C1 segment of cervical spinal cord (tissue), 14 donors: ENCODE measurements at regions not wholly inside any gene's neighbourhood (a gene's known extent, or its start where the extent isn't known, plus 50 kb on each side); places are given as distances from the start of the nearest gene placed in this dataset.
"Not testable (repeated sequence)": the region's sequence is repeated elsewhere in the genome, so short reads cannot be mapped to it uniquely, and the experiment has no call there.

Experiments
- DNase-seq, 14 donors: peaks; one replicate each; lab custom pipeline; 2025; lab: John Stamatoyannopoulos, UW

DNA sequence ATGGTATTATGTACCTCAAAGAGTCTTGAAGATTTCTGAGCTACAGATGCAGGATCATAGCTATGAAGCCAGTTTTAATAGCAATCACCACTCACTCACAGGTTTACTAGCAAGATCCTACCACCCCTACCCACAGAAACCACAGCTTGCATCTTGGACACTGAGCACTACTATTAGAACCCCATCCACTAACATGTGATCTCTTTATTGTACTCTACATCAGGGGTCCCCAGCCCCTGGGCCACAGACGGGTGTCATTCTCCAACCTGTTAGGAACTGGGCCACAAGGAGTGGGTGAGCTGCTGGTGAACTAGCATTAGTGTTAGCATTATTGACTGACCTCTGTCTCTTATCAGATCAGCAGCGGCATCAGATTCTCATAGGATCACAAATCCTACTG, 844.8 kb upstream of the CHORDC1 start:
- no peak for DNase-seq

DNA sequence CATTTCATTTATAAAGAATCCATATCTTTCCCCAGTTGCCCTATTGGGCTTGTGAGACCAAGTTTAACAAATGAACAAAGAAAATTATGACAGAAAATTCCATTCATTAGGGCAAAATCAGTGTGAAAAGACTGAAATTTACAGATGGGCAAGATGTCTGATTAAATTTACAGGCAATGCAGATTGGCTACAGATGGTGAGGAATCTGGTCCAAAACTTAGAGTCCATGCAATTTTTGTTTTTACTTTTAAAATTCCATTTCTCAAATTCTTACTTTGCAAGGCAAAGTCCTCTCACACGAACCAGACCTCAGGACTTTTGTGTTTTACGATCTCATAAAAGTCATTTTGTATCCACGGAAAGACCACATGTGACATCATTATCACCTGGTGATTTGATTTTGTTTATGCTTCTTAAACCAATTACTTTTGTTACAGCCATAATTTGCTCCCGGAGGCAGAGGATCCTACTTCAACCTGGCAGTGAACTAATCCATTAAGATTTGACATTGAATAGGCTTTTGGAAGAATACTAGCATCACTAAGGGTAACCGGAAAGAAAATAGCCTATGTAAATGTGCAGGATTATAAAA, 843.7 kb upstream of the CHORDC1 start:
- DNase-seq: no peak

DNA sequence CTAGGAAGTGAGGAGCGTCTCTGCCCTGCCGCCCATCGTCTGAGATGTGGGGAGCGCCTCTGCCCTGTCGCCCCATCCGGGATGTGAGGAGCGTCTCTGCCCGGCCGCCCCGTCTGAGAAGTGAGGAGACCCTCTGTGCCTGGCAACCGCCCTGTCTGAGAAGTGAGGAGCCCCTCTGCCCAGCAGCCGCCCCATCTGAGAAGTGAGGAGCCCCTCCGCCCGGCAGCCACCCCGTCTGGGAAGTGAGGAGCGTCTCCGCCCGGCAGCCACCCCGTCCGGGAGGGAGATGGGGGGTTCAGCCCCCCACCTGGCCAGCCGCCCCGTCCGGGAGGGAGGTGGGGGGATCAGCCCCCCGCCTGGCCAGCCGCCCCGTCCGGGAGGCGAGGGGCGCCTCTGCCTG, 840.5 kb upstream of the CHORDC1 start:
- not testable (repeated sequence) for DNase-seq

DNA sequence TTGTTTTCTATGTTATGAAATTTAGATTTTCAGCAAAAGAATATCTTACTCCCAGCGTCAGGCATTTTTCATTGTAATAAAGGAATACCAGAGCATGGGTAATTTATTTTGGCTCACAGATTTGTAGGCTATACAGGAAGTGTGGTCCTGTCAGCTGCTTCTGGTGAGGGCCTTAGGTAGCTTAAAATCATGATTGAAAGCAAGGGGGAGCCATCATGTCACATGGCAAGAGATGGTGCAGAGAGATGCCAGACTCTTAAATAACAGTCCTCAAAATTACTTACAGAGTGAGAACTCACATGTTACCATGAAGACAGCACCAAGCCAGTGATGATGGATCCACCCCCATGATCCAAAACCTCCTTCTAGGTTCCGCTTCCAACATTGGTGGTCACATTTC, 825.0 kb upstream of the CHORDC1 start:
- DNase-seq: no peak

DNA sequence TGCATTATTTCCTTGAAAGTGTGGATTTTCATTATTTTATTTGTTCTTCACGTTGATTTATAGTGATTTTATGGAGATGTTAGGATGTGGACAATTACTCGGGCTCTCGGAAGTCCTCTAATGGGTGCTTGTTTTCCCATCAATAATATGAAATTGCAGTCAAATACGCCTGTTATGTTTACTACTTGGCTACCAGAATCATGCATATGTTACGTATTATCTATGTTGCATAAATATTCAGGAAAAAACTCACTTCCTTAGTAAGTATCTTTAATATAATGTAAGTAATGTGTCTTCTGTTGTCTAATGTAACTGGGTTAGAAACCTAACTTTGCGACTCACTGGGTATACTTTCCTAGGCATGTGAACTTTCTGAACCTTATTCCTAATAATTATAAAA, 823.4 kb upstream of the CHORDC1 start:
- no peak for DNase-seq

DNA sequence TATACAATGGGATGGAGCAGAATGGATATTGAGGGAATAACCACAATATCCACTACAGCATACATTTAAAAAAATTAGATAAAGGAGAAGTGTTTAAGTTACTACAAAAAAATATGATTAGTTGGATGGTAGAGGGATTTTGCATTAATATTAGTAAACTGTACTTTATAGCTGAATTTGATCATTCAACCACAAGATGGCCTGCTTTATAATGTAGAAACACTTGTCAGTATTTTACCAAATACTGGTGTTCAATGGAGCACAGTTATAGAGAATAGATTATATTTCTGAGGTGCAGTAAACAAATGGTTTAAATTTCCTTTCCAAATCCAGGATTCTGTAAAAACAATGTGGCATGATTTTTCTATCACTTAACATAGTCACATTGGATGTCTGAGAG, 818.8 kb upstream of the CHORDC1 start:
- no peak for DNase-seq

DNA sequence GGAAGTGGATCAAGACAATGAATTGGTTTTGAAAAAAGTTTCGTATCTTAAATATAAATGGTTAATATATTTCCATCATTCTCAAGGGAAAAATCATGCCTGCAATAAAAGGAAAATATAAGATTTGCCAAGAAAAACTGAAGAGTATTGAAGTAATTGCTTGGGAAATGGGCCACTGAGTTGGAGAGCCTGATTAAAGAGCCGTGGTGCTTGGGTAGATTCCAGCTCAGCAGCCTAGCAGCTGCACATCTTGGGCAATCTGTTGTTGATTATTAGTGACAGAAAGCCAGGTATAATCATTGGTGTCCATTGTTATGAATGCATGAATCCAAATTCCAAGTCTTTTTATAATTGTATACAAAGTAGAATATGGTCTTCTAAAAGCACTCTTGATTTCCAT, 800.9 kb upstream of the CHORDC1 start:
- DNase-seq: no peak

DNA sequence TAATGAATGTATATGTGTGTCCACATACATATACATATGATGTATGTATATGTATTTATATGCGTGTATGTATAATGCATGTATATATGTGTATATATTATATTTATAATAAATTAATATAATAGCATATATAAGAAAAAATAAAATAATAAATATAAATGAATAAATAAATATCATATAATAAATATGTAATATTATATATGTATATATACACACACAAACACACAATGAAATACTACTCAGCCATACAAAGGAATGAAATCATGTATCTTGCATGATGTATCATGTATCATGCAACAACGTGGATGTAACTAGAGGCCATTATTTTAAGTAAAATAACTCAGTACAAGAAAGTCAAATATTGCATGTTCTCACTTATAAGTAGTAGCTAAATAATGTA, 788.7 kb upstream of the CHORDC1 start:
- DNase-seq: no peak

DNA sequence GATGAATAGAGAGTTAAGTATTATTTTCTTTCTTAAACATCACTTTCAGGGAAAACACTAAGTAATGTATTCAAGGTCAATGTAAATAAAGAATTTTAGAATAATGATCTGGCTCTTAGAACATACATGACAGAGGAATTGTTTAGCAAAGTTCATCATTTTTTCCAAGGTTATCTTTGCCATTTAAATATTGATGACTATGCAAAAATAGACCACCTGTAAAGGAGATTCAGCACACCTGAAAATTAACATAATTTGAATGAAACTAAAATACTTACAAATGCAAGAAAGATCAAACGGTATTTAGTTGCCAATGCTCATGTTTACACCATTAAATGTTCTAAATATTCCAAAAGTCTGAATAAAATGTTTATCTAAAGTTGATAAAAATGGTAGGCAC, 782.6 kb upstream of the CHORDC1 start:
- DNase-seq: no peak

DNA sequence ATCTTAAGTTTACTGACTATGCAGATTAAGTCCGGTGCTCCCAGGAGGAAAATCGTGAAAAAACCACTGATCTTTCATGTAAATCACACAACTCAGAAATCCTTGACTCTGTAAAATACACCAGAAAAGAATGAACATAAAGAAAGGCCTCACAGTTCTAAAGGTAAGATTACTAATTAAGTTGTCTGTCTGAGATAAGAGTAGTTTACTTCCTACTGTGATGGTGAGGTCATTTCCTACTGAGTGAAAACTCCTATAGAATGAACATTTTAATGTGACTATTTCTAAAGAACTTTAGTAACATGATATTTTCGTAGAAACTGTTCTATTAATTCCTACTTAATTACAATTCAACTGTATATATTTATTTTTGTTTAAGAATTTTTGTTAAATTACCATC, 774.4 kb upstream of the CHORDC1 start:
- DNase-seq: no peak

DNA sequence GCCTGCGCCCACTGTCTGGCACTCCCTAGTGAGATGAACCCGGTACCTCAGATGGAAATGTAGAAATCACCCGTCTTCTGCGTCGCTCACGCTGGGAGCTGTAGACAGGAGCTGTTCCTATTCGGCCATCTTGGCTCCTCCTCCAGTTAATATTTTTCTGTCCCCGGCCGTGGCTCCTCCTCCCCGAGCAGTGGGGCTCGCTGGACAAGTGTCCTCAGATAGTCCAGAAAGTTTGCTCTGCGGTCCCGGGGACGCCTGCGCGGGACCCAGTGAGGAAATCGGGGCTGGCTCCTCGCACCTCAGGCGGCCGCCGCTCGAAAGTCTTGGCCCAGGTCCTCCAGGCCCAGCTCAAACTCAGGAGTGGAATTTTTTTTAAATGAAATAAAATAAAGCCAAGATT, 749.3 kb upstream of the CHORDC1 start:
- DNase-seq: not testable (repeated sequence)

DNA sequence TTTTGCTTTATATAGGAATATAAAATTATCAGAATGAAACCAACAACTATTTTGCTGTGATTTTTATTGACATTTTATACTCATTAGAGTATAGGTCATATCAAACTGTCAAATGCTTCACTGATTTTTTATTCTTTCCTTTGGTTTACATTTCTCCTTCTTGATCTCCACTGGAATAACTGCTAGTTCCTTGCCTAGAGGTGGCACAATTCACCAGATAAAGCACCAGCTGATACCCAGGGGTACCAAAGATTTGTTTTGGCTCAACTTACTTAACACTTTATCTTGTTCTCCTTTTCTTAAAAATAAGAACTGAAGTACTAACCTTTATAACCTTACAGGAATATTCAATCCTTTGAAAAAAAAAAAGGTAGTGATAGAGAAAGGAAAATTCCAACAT, 725.1 kb upstream of the CHORDC1 start:
- no peak for DNase-seq

DNA sequence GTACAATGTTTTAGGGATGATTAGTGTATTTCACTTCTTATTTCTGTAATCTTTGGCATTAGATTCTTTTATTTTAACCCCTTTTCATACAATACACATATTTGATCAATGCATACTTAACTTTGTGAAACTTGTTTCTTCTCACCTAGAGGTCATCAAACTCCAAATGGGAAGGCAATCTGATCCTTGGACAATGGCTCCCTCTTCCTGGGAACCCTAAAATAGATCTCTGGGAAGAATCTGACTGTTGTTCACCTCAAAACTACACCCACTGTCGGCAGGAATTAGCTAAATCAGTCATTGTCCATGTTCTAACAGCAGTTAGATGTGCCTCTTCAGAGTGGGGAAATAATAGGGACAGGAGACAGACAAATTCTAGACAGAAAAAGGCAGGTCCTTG, 707.4 kb upstream of the CHORDC1 start:
- DNase-seq: no peak

DNA sequence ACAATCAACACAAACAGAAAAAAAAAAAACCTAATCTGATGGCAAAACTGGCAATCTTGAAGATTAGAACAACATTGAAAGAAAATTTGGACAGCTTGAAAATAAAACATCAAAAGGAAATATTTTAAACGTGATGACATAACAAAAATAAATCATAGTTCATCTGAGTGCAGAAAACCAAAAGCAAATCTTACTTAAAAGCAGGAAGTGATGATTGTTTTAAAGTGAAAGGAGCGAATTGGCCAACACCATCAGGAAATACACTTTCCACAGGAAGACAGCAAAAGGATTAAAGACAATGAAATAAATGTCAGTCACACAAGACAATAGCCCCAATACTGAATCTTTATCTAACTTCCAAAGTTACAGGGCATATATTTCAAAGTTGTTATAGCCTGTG, 696.5 kb upstream of the CHORDC1 start:
- no peak for DNase-seq

DNA sequence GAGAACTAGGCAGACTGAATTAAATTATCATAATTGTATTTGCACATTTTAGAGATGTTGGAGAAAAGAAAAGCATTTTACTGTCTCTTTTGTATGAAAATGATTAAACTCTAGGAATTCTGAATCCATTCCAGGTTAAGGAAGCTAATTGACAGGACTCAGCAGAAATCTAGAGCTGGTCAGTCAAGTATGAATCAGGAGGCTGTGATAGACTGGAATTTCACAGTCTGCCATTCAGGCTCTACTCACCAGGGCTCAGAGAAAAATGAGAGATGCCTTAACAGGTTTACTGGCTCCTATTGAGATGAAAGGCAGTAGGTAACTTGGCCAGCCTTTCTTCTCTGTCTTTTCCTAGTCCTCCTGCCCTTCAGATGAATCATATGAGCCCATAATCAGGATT, 693.9 kb upstream of the CHORDC1 start:
- no peak for DNase-seq

DNA sequence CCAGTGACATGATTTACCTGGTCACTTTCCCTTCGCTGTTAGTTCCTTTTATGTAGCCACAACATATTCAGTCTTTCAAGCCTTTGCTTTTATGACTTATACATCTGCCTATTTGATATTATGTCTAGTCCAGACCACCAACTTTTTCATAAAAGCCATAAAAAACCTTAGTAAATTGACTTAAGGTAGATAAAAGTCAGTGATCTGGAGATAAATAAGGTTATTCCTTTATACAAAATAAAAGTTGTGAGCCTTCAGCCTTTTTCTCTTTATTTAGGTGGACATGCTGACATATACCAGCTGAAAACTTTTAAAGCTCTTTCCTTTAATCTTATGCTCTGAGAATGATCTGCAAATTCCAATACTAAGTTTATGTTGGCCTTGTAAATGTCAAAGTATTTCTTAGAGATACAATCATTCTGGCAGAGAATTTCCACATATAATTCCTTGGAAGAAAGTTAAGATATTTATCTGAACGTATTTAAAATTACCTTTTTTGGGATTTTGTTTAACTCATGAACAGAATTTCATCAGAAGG, 690.4 kb upstream of the CHORDC1 start:
- DNase-seq: no peak

DNA sequence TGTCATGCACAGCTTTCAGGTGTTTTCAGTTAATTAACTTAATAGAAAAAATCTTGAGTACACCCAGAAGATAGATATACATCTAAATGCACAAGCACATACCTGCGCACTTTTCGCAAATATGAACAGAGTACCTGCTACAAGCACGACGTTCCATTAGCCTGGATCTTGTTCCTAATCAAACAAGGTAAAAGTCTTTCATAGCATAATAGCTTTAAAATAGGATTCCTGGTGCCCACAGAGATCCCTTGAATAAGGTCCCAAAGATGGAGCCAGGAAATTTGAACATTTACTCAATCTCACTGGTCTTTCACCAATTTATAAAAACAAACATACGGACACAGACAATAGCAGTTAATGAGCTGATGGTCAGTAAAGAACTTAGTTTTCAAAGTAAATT, 689.8 kb upstream of the CHORDC1 start:
- no peak for DNase-seq

DNA sequence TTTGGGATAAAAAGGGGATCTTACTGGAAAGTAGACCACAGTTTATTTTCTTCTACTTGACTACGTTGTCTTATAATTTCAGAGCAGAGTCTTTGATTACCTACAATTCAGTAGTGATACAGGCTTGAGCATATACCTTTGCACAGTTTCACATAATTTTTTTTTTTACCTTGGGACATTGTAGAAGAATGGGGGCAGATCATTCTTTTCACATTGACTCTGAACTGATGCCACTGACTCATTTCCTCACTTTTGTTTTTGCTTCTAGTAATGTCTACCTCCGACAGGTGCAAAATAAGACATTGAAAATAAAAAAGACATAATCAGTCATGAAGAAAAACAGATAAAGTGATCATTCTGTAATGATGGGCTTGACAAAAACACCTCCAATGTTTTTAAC, 688.3 kb upstream of the CHORDC1 start:
- DNase-seq: no peak

DNA sequence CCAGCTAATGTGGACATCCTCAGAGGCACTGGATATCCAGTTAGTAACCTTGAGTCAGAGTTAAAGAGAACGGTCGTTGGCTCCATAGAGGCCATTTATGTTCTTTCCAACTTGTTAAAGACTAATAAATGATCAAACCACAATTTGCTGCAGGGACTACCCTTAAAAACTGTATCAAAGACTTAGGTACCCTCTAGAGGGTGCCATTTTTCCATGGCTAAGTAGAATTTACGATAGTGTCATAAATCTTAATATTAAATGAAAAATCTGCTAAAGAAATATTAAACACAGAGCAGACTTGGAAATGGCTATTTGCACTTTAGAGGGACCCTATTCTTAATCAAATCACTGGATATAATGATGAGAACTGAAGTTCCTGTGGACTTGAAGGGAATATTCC, 685.2 kb upstream of the CHORDC1 start:
- no peak for DNase-seq

DNA sequence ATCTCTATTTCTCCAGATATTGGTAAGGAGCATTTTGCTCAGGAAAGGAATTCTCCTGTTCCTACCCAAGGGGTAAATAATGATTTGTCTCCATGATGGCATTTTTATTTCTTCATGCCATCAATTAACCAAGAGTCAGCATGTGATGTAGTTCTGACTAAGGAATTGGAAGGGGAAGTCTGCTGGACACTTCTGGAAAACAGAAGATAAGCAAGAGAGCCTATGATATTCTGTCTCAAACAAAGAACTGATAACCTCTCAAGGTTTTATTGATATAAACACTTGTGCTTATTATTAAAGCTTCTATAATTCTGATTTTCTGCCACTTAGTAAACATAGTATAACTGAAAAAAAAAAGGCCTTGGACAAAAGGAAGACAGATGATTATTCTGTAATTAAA, 673.0 kb upstream of the CHORDC1 start:
- no peak for DNase-seq

DNA sequence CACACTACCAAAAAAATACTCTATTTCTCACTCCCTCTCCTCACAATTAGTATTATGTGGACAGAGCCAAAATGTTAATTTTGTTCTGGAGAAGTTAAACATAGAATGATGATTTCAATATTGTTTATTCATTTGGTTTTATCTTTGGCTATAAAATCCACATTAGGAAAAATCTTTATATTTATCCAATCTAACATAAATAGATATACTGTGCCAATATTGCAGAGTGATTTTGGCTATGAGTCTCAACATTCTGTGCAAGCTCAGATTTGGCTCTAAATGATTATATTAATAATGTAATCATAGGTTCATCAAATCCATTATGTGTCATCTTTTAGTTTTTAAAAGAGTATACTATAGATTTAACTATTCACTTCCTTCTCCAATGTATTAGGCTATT, 667.5 kb upstream of the CHORDC1 start:
- DNase-seq: no peak

DNA sequence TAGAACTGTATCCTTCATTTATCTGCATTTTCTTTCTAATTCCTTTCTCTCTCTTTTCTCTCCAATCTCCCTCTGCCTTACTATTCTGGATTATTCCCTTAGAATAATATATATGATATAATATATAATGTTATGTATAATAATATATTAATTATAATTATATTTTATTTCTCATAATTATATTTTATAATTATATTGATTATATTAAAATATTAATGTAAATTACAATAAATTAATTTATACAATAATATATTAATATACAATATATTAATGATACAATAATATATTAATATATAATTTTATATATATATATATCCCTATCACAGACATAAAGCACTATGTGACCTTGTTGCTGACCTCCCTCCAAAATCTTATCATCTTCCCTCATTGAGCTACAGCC, 661.3 kb upstream of the CHORDC1 start:
- no peak for DNase-seq

DNA sequence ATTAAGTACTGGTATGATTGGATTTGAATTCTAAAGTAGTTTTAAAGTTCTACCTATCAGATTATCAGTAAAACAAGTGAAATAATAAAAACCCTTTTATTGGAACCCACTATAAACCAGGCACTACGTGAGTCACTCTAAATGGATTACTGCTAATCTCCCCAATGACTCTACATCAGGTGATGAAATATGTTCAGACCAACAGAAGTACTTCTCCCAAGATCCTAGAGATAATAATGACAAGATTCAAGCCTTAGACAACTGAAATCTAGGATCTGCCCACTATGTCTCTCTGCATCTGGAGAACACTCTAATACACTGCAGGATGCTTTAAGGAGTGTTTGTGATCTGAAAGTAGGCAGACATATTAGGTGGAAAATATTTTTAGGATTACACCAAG, 652.1 kb upstream of the CHORDC1 start:
- DNase-seq: no peak

DNA sequence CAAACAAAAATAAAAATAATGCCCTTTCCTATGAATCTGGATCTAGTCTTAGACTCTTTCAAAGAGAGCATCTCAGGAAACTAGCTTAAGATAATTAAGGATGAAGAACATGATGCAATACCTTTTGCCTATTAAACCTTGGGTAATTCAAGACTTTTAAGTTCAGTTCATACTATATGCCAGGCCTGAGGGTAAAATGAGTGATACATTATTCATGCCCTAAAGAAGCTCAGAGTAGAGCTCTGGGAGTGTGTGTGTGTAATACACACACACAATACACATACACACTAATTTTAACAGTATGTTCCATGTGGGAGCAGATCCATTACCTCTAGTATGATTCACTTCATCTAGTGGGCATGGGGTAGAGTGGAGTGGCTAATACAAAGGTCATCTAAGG, 651.4 kb upstream of the CHORDC1 start:
- no peak for DNase-seq
